CD4-positive, alpha-beta T cell (primary cell): ENCODE measurements at regions not wholly inside any gene's neighbourhood (a gene's known extent, or its start where the extent isn't known, plus 50 kb on each side); places are given as distances from the start of the nearest gene placed in this dataset.

Experiments
- ATAC-seq: fragments of 200-7000 bp; cut with Tn5 transposase; one replicate; pipeline ENCODE4 v1.10.0; 2022; ENCODE audit warnings: mild to moderate bottlenecking; ENCODE audit not compliant: poor library complexity
- CTCF ChIA-PET: fragments of 350-600 bp; sonication (Branson Sonifier 250); formaldehyde crosslinking; loops from one replicate; lab custom pipeline; 2021; ENCODE audit warnings: antibody characterized with exemption, inconsistent platforms; lab: Charles Lee
- POLR2A ChIA-PET: fragments of 350-600 bp; sonication (Branson Sonifier 250); formaldehyde crosslinking; loops from one replicate; lab custom pipeline; 2021; ENCODE audit warnings: antibody characterized with exemption, inconsistent platforms; lab: Charles Lee
- DNase-seq, 14 experiments: peaks; one replicate each; pipeline ENCODE4 v3.0.0-alpha.2; 2013 to 2020; ENCODE audit warnings: mixed read lengths in 2 of 14
- H3K27ac ChIP-seq, 2 donors: one replicate each; pipeline versions ENCODE4 v1.5.1 to v1.7.0; 2013; ENCODE audit warnings: low read length in 2 of 2, low read depth in 1 of 2, mild to moderate bottlenecking in 1 of 2
- H3K27me3 ChIP-seq, 2 experiments: 1 replicate in 1 of 2; 2 replicates in 1 of 2; pipeline versions ENCODE4 v1.6.1 to v1.7.0; 2013; ENCODE audit warnings: low read length in 2 of 2, control low read depth in 1 of 2, mild to moderate bottlenecking in 1 of 2, moderate library complexity in 1 of 2; ENCODE audit not compliant: insufficient read depth in 2 of 2, control insufficient read depth in 1 of 2
- H3K36me3 ChIP-seq: one replicate; pipeline ENCODE4 v1.6.1; 2013; ENCODE audit warnings: low read length, control low read depth; ENCODE audit not compliant: insufficient read depth
- H3K4me1 ChIP-seq: one replicate; pipeline ENCODE4 v1.6.1; 2013; ENCODE audit warnings: low read length, control low read depth; ENCODE audit not compliant: insufficient read depth
- H3K4me3 ChIP-seq: one replicate; pipeline ENCODE4 v1.5.1; 2013; ENCODE audit warnings: mild to moderate bottlenecking, low read length, moderate library complexity
- H3K9me3 ChIP-seq, 2 experiments: 1 replicate in 1 of 2; 2 replicates in 1 of 2; pipeline versions ENCODE4 v1.6.1 to v1.7.0; 2013; ENCODE audit warnings: low read length in 2 of 2, mild to moderate bottlenecking in 2 of 2, control low read depth in 1 of 2, moderate library complexity in 1 of 2; ENCODE audit not compliant: control insufficient read depth in 1 of 2, insufficient read depth in 1 of 2
- H3K27ac Mint-ChIP-seq: one replicate; pipeline ENCODE4 v1.8.0; 2020; ENCODE audit warnings: mixed read lengths
- H3K27me3 Mint-ChIP-seq: one replicate; pipeline ENCODE4 v1.8.0; 2021; ENCODE audit warnings: mixed read lengths
- H3K36me3 Mint-ChIP-seq: one replicate; pipeline ENCODE4 v1.8.0; 2021; ENCODE audit warnings: low read depth, mixed read lengths
- H3K4me1 Mint-ChIP-seq: one replicate; pipeline ENCODE4 v1.8.0; 2021; ENCODE audit warnings: low read depth, mixed read lengths
- H3K4me3 Mint-ChIP-seq: one replicate; pipeline ENCODE4 v1.8.0; 2020; ENCODE audit warnings: mild to moderate bottlenecking, mixed read lengths
- H3K9me3 Mint-ChIP-seq: one replicate; pipeline ENCODE4 v1.8.0; 2020; ENCODE audit warnings: mixed read lengths
- CTCF ChIP-seq: fragments of 200-600 bp; IDR thresholded peaks from one replicate; pipeline ENCODE4 v1.8.0; 2022; ENCODE audit warnings: antibody characterized with exemption, mild to moderate bottlenecking
- intact Hi-C, 2 experiments: fragments of 100-400 bp; cut with DNase I in 1 of 2; cut with micrococcal nuclease in 1 of 2; formaldehyde crosslinking; loops; one replicate each; pipeline versions ENCODE4 v1.15.1 to v1.9.0; 2023 to 2025; cut with DNase I, micrococcal nuclease

- ATAC-seq, result no peak
- H3K9me3 Mint-ChIP-seq, result peaks cover 3% of the 10 kb centered on the region
- peaks cover 0 to 8% of the 10 kb centered on the region in 2 experiments for H3K9me3 ChIP-seq
- H3K4me1 Mint-ChIP-seq, result no peaks in the 10 kb centered on the region
- H3K4me3 Mint-ChIP-seq, result no peak overlapping the region
- H3K36me3 ChIP-seq, result no peaks in the 10 kb centered on the region
- POLR2A ChIA-PET, result no interaction called here
- H3K4me1 ChIP-seq, result no peaks in the 10 kb centered on the region
- H3K4me3 ChIP-seq, result no peak overlapping the region
- CTCF ChIA-PET, result no interaction called here
- H3K27ac ChIP-seq, result no peak overlapping the region
- TF ChIP-seq CTCF, result no peak
- no peaks in the 10 kb centered on the region for H3K27me3 ChIP-seq
- no peak for DNase-seq
- H3K27ac Mint-ChIP-seq, result no peak overlapping the region
- H3K36me3 Mint-ChIP-seq, result no peaks in the 10 kb centered on the region
- no peaks in the 10 kb centered on the region for H3K27me3 Mint-ChIP-seq
- intact Hi-C loops, result no loop called here
These were observed 469.9 kb downstream of the PRR16 start for GRCh38 chr5:120934031-120934430.

- DNase-seq (no peak), ATAC-seq (no peak)
- Histone ChIP-seq H3K4me3 (no peak overlapping the region), H3K27me3 (no peaks in the 10 kb centered on the region), H3K4me1 (no peaks in the 10 kb centered on the region), H3K36me3 (no peaks in the 10 kb centered on the region), H3K27ac (no peak overlapping the region), H3K9me3 (peaks cover 0 to 8% of the 10 kb centered on the region in 2 experiments)
- Mint-ChIP-seq H3K27ac (no peak overlapping the region), H3K4me3 (no peak overlapping the region), H3K4me1 (no peaks in the 10 kb centered on the region), H3K9me3 (peaks cover 9% of the 10 kb centered on the region), H3K27me3 (no peaks in the 10 kb centered on the region), H3K36me3 (no peaks in the 10 kb centered on the region)
- intact Hi-C loops, result no loop called here
- ChIA-PET POLR2A (no interaction called here), CTCF (no interaction called here)
- TF ChIP-seq CTCF, result no peak
These were observed 472.6 kb downstream of the PRR16 start for GRCh38 chr5:120936652-120937051.

- no peaks in the 10 kb centered on the region for H3K27me3 Mint-ChIP-seq
- H3K4me3 ChIP-seq, result no peak overlapping the region
- H3K4me1 Mint-ChIP-seq, result no peaks in the 10 kb centered on the region
- ATAC-seq, result no peak
- H3K27me3 ChIP-seq, result no peaks in the 10 kb centered on the region
- peaks cover 0 to 8% of the 10 kb centered on the region in 2 experiments for H3K9me3 ChIP-seq
- peaks cover 9% of the 10 kb centered on the region for H3K9me3 Mint-ChIP-seq
- intact Hi-C loops, result no loop called here
- DNase-seq, result no peak
- H3K27ac ChIP-seq, result no peak overlapping the region
- H3K4me1 ChIP-seq, result no peaks in the 10 kb centered on the region
- no peak overlapping the region for H3K4me3 Mint-ChIP-seq
- no peaks in the 10 kb centered on the region for H3K36me3 Mint-ChIP-seq
- no peak overlapping the region for H3K27ac Mint-ChIP-seq
- ChIA-PET POLR2A (no interaction called here), CTCF (no interaction called here)
- H3K36me3 ChIP-seq, result no peaks in the 10 kb centered on the region
- no peak for TF ChIP-seq CTCF
These were observed 474.5 kb downstream of the PRR16 start for GRCh38 chr5:120938604-120939003.
